ENCODE measurements at regions not wholly inside any gene's neighbourhood (a gene's known extent, or its start where the extent isn't known, plus 50 kb on each side); places are given as distances from the start of the nearest gene placed in this dataset.

DNA sequence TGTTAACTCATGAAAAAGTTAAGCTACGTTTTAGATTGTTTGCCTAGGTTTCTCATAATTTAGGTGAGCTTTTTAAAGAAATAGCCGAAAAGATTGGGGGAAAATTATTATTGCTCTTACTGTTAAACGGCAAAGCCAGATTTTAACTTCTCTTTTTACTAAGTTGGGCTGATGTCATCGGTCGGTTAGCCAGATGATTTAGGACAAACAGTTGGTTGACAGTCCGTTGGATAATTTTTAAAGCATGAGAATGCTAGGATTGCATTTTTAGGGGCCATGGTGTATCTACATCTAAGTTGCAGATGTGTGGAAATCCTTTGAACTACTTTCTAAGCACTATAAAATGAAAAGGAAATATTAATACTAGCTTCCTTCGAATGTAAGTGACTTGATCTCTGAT lies 280.9 kb upstream of the AKR1E2 start:
- TF ChIP-seq JUN (IDR thresholded peaks at IDR 0.05; ENCODE audit: borderline replicate concordance, insufficient read depth, insufficient read length, low read depth) = no peak
- TF ChIP-seq EZH2 (IDR thresholded peaks at IDR 0.05; ENCODE audit: borderline replicate concordance, low read depth, low read length, severe bottlenecking) = no peak
- TF ChIP-seq POLR2A (IDR thresholded peaks at IDR 0.05; ENCODE audit: low read depth, low read length) = no peak
- TF ChIP-seq, protein P1, sequence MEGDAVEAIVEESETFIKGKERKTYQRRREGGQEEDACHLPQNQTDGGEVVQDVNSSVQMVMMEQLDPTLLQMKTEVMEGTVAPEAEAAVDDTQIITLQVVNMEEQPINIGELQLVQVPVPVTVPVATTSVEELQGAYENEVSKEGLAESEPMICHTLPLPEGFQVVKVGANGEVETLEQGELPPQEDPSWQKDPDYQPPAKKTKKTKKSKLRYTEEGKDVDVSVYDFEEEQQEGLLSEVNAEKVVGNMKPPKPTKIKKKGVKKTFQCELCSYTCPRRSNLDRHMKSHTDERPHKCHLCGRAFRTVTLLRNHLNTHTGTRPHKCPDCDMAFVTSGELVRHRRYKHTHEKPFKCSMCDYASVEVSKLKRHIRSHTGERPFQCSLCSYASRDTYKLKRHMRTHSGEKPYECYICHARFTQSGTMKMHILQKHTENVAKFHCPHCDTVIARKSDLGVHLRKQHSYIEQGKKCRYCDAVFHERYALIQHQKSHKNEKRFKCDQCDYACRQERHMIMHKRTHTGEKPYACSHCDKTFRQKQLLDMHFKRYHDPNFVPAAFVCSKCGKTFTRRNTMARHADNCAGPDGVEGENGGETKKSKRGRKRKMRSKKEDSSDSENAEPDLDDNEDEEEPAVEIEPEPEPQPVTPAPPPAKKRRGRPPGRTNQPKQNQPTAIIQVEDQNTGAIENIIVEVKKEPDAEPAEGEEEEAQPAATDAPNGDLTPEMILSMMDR (IDR thresholded peaks at IDR 0.05; ENCODE audit: extremely low read depth in 1 of 2, insufficient read depth in 1 of 2, low read depth in 1 of 2, low read length in 2 of 2) = no peak
- TF ChIP-seq MYC (IDR thresholded peaks at IDR 0.05; ENCODE audit: low read depth, low read length) = no peak
- TF ChIP-seq POLR2AphosphoS5 (IDR thresholded peaks at IDR 0.05; ENCODE audit: insufficient read depth, low read depth, low read length) = no peak
- TF ChIP-seq, protein P2, sequence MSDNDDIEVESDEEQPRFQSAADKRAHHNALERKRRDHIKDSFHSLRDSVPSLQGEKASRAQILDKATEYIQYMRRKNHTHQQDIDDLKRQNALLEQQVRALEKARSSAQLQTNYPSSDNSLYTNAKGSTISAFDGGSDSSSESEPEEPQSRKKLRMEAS (IDR thresholded peaks at IDR 0.05; ENCODE audit: insufficient read depth, insufficient read length) = no peak
